ENCODE measurements at regions not wholly inside any gene's neighbourhood (a gene's known extent, or its start where the extent isn't known, plus 50 kb on each side); places are given as distances from the start of the nearest gene placed in this dataset.

- ATAC-seq (no peak), DNase-seq (no peak)
- H3K36me3 Mint-ChIP-seq, result peaks cover 0 to 5% (median 0%) of the 10 kb centered on the region in 3 donors
- peaks cover 0 to 12% (median 2%) of the 10 kb centered on the region in 9 donors for H3K9me3 Mint-ChIP-seq
- no peak overlapping the region for H3K4me3 Mint-ChIP-seq
- no peaks in the 10 kb centered on the region for H3K4me1 Mint-ChIP-seq
- H3K27me3 Mint-ChIP-seq, result peaks cover 0 to 3% (median 0%) of the 10 kb centered on the region in 5 donors
- H3K27ac Mint-ChIP-seq, result no peak overlapping the region
- POLR2A ChIA-PET, result no interaction called here
Measured at GRCh38 chr3:102827386-102827785, 392.6 kb downstream of the ZPLD1 start.

GRCh38 chr3:102830415-102830814 is 395.6 kb downstream of the ZPLD1 start:
- H3K36me3 Mint-ChIP-seq, result peaks cover 0 to 5% (median 0%) of the 10 kb centered on the region in 3 donors
- H3K4me3 Mint-ChIP-seq, result no peak overlapping the region
- ATAC-seq (no peak), DNase-seq (no peak)
- POLR2A ChIA-PET, result no interaction called here
- H3K27me3 Mint-ChIP-seq, result peaks cover 0 to 3% (median 0%) of the 10 kb centered on the region in 5 donors
- no peaks in the 10 kb centered on the region for H3K4me1 Mint-ChIP-seq
- peaks cover 0 to 8% (median 0%) of the 10 kb centered on the region in 9 donors for H3K9me3 Mint-ChIP-seq
- no peak overlapping the region for H3K27ac Mint-ChIP-seq

GRCh38 chr3:102841866-102842265 is 407.1 kb downstream of the ZPLD1 start:
- POLR2A ChIA-PET, result no interaction called here
- no peaks in the 10 kb centered on the region for H3K36me3 Mint-ChIP-seq
- H3K27ac Mint-ChIP-seq, result no peak overlapping the region
- no peak for ATAC-seq
- peaks cover 0 to 28% (median 7%) of the 10 kb centered on the region in 9 donors for H3K9me3 Mint-ChIP-seq
- no peaks in the 10 kb centered on the region for H3K4me1 Mint-ChIP-seq
- DNase-seq, result no peak
- H3K4me3 Mint-ChIP-seq, result no peak overlapping the region
- peaks cover 0 to 4% (median 0%) of the 10 kb centered on the region in 5 donors for H3K27me3 Mint-ChIP-seq

GRCh38 chr3:102866845-102867244 is 432.0 kb downstream of the ZPLD1 start:
- Mint-ChIP-seq H3K36me3 (no peaks in the 10 kb centered on the region), H3K4me1 (no peaks in the 10 kb centered on the region), H3K27me3 (no peaks in the 10 kb centered on the region), H3K27ac (no peak overlapping the region), H3K4me3 (no peak overlapping the region), H3K9me3 (peaks cover 0 to 6% (median 0%) of the 10 kb centered on the region in 9 donors)
- ATAC-seq, result no peak
- no peak for DNase-seq
- POLR2A ChIA-PET, result no interaction called here

GRCh38 chr3:102883515-102883914 is 448.7 kb downstream of the ZPLD1 start:
- ATAC-seq (no peak), DNase-seq (no peak)
- Mint-ChIP-seq H3K27ac (no peak overlapping the region), H3K27me3 (no peaks in the 10 kb centered on the region), H3K36me3 (no peaks in the 10 kb centered on the region), H3K4me3 (no peak overlapping the region), H3K9me3 (peaks cover 0 to 17% (median 1%) of the 10 kb centered on the region in 9 donors), H3K4me1 (no peaks in the 10 kb centered on the region)
- POLR2A ChIA-PET, result no interaction called here

- POLR2A ChIA-PET, result no interaction called here
- DNase-seq (no peak), ATAC-seq (no peak)
- Mint-ChIP-seq H3K27me3 (no peaks in the 10 kb centered on the region), H3K4me1 (no peaks in the 10 kb centered on the region), H3K36me3 (no peaks in the 10 kb centered on the region), H3K4me3 (no peak overlapping the region), H3K9me3 (peaks cover 0 to 17% (median 2%) of the 10 kb centered on the region in 9 donors), H3K27ac (no peak overlapping the region)
Measured at GRCh38 chr3:102885289-102885688, 450.5 kb downstream of the ZPLD1 start.

GRCh38 chr3:102887431-102887830 is 452.6 kb downstream of the ZPLD1 start:
- DNase-seq, result no peak
- no peaks in the 10 kb centered on the region for H3K36me3 Mint-ChIP-seq
- H3K4me1 Mint-ChIP-seq, result no peaks in the 10 kb centered on the region
- H3K27ac Mint-ChIP-seq, result no peak overlapping the region
- no peak overlapping the region for H3K4me3 Mint-ChIP-seq
- POLR2A ChIA-PET, result no interaction called here
- no peak for ATAC-seq
- peaks cover 0 to 17% (median 2%) of the 10 kb centered on the region in 9 donors for H3K9me3 Mint-ChIP-seq
- no peaks in the 10 kb centered on the region for H3K27me3 Mint-ChIP-seq

- no peak overlapping the region for H3K27ac Mint-ChIP-seq
- DNase-seq (no peak), ATAC-seq (no peak)
- H3K27me3 Mint-ChIP-seq, result no peaks in the 10 kb centered on the region
- H3K4me3 Mint-ChIP-seq, result no peak overlapping the region
- H3K4me1 Mint-ChIP-seq, result no peaks in the 10 kb centered on the region
- H3K9me3 Mint-ChIP-seq, result peaks cover 0 to 3% (median 0%) of the 10 kb centered on the region in 9 donors
- H3K36me3 Mint-ChIP-seq, result no peaks in the 10 kb centered on the region
- POLR2A ChIA-PET, result no interaction called here
Measured at GRCh38 chr3:102896851-102897621, 462.2 kb downstream of the ZPLD1 start.

- H3K9me3 Mint-ChIP-seq, result peaks cover 0 to 12% (median 0%) of the 10 kb centered on the region in 9 donors
- H3K4me3 Mint-ChIP-seq, result no peak overlapping the region
- no peak for DNase-seq
- H3K4me1 Mint-ChIP-seq, result no peaks in the 10 kb centered on the region
- POLR2A ChIA-PET, result no interaction called here
- H3K27ac Mint-ChIP-seq, result no peak overlapping the region
- no peak for ATAC-seq
- H3K27me3 Mint-ChIP-seq, result no peaks in the 10 kb centered on the region
- H3K36me3 Mint-ChIP-seq, result no peaks in the 10 kb centered on the region
Measured at GRCh38 chr3:102904629-102905028, 469.8 kb downstream of the ZPLD1 start.

- POLR2A ChIA-PET, result no interaction called here
- no peaks in the 10 kb centered on the region for H3K4me1 Mint-ChIP-seq
- no peaks in the 10 kb centered on the region for H3K27me3 Mint-ChIP-seq
- no peak overlapping the region for H3K4me3 Mint-ChIP-seq
- DNase-seq (no peak), ATAC-seq (no peak)
- H3K27ac Mint-ChIP-seq, result no peak overlapping the region
- H3K36me3 Mint-ChIP-seq, result no peaks in the 10 kb centered on the region
- peaks cover 0 to 12% (median 0%) of the 10 kb centered on the region in 9 donors for H3K9me3 Mint-ChIP-seq
Measured at GRCh38 chr3:102905811-102906210, 471.0 kb downstream of the ZPLD1 start.

GRCh38 chr3:102906818-102907217 is 472.0 kb downstream of the ZPLD1 start:
- Mint-ChIP-seq H3K27me3 (no peaks in the 10 kb centered on the region), H3K9me3 (peaks cover 0 to 12% (median 0%) of the 10 kb centered on the region in 9 donors), H3K4me3 (no peak overlapping the region), H3K27ac (no peak overlapping the region), H3K36me3 (no peaks in the 10 kb centered on the region), H3K4me1 (no peaks in the 10 kb centered on the region)
- DNase-seq (no peak), ATAC-seq (no peak)
- POLR2A ChIA-PET, result no interaction called here

- Mint-ChIP-seq H3K36me3 (no peaks in the 10 kb centered on the region), H3K27ac (no peak overlapping the region), H3K4me3 (no peak overlapping the region), H3K4me1 (no peaks in the 10 kb centered on the region), H3K27me3 (no peaks in the 10 kb centered on the region), H3K9me3 (peaks cover 0 to 4% (median 0%) of the 10 kb centered on the region in 9 donors)
- no peak for DNase-seq
- POLR2A ChIA-PET, result no interaction called here
- no peak for ATAC-seq
Measured at GRCh38 chr3:102909904-102910303, 475.1 kb downstream of the ZPLD1 start.

GRCh38 chr3:102916532-102916931 is 481.7 kb downstream of the ZPLD1 start:
- no peaks in the 10 kb centered on the region for H3K4me1 Mint-ChIP-seq
- ATAC-seq, result no peak
- H3K4me3 Mint-ChIP-seq, result no peak overlapping the region
- POLR2A ChIA-PET, result no interaction called here
- no peak for DNase-seq
- peaks cover 0 to 12% (median 5%) of the 10 kb centered on the region in 9 donors for H3K9me3 Mint-ChIP-seq
- no peaks in the 10 kb centered on the region for H3K27me3 Mint-ChIP-seq
- H3K36me3 Mint-ChIP-seq, result no peaks in the 10 kb centered on the region
- H3K27ac Mint-ChIP-seq, result no peak overlapping the region

- no peaks in the 10 kb centered on the region for H3K4me1 Mint-ChIP-seq
- H3K27me3 Mint-ChIP-seq, result no peaks in the 10 kb centered on the region
- POLR2A ChIA-PET, result no interaction called here
- peaks cover 0 to 35% (median 19%) of the 10 kb centered on the region in 9 donors for H3K9me3 Mint-ChIP-seq
- no peak overlapping the region for H3K4me3 Mint-ChIP-seq
- ATAC-seq (no peak), DNase-seq (no peak)
- no peak overlapping the region for H3K27ac Mint-ChIP-seq
- H3K36me3 Mint-ChIP-seq, result peaks cover 0 to 4% (median 0%) of the 10 kb centered on the region in 3 donors
Measured at GRCh38 chr3:102926618-102927017, 491.8 kb downstream of the ZPLD1 start.
